ENCODE measurements at regions not wholly inside any gene's neighbourhood (a gene's known extent, or its start where the extent isn't known, plus 50 kb on each side); places are given as distances from the start of the nearest gene placed in this dataset.
"Not testable (repeated sequence)": the region's sequence is repeated elsewhere in the genome, so short reads cannot be mapped to it uniquely, and the experiment has no call there.

DNA sequence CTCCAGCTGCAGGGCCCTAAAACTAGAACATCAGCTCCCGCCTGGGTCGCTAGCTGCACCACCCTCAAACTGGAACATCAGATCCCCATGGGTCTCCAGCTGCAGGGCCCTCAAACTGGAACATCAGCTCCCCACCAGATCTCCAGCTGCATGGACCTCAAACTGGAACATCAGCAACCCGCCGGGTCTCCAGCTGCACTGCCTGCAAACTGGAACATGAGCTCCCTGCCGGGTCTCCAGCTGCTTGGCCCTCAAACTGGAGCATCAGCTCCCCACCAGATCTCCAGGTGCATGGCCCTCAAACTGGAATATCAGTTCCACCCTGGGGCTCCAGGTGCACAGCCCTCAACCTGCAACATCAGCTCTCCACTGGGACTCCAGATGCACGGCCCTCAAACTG is 82.7 kb downstream of the TFRC start:
- not testable (repeated sequence) for DNase-seq (ENCODE audit: low spot score)

DNA sequence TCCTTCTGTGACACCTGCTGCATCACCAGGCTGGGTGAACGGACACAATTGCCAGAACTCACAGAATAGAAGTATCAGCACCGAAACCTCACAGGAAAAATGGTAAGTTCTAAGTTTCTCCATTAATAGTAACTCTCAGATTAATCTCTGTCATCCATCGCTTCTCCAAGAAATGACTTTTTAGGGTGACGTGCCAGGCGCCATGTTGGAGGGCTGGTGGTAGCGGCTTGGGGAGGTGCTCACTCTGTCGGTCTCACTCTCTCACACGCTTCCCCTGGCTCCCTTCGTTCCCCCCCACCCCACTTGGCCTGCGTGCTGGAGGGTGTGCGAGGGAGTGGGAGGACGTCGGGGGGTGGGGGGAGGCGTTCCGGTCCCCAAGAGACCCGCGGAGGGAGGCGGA is 85.6 kb downstream of the TFRC start:
- DNase-seq (ENCODE audit: low spot score), result not testable (repeated sequence)

DNA sequence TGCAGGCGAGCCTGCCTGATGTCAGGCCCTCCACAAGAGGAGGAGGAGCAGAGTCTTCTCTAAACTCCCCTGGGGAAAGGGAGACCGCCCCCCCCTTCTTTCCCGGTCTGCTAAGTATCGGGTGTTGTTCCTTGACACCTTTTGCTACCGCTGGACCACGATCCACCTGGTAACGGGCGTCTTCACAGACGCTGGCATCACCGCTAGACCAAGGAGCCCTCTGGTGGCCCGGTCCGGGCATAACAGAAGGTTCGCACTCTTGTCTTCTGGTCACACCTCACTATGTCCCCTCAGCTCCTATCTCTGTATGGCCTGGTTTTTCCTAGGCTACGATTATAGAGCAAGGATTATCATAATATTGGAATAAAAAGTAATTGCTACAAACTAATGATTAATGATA is 86.0 kb upstream of the TNK2 start:
- not testable (repeated sequence) for DNase-seq (ENCODE audit: low spot score)

GRCh38 chr3:195993671-195994070 is 85.3 kb upstream of the TNK2 start:
- not testable (repeated sequence) for DNase-seq (ENCODE audit: low spot score)

- not testable (repeated sequence) for DNase-seq (ENCODE audit: low spot score)
These were observed 84.7 kb upstream of the TNK2 start for GRCh38 chr3:195992956-195993595.

DNA sequence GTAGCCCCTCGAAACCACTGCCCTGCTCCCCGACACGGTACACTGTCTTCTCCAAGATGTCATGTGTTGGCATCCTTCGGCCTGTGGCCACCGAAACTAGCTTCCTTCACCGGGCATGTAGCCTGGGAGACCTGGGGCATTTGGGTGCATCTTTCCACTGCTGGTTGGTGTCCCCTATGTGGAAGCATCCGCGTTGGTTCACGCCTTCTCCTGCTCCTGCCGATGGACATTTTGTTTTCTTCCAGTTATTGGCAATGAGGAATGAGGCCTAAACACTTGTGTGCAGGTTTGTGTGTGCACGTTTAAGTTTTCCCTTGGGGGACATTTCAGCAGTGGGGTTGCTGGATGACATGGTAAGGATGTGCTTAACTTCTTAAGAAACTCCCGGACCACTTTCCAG is 83.6 kb upstream of the TNK2 start:
- not testable (repeated sequence) for DNase-seq (ENCODE audit: low spot score)

DNA sequence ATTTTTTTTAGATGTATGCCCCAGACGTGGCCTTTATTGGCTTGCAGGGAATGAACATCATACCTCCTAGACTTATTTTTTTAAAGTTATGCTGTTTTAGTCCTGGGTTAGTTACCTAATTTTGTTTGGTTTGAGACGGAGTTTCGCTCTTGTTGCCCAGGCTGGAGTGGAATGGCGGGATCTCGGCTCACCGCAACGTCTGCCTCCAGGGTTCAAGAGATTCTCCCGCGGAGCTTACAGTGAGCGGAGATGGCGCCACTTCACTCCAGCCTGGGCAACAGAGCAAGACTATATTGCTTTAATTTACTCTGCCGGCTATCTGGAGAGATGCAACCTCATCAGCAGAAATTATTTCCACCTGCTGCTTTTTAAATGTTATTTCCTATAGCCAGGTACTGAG is 82.9 kb upstream of the TNK2 start:
- not testable (repeated sequence) for DNase-seq (ENCODE audit: low spot score)

DNA sequence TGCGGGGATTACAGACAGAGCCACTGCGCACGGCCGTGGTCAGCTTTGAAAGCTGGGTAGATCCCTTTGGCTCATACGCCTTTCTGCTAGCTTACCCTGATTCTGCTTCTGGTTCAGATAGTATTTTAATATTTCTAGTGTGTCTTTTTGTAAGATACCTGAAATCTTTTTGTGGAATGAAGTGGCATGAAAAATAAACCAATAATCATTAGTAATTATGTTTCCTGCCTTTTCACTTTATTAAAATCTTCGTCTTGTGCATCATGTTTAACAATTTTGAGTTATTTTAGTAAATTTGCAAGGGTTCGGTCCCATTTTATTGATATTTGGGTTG is 82.5 kb upstream of the TNK2 start:
- not testable (repeated sequence) for DNase-seq (ENCODE audit: low spot score)

GRCh38 chr3:195989921-195990840 is 81.8 kb upstream of the TNK2 start:
- DNase-seq (ENCODE audit: low spot score), result peak; percentile 79

- DNase-seq (ENCODE audit: low spot score), result not testable (repeated sequence)
These were observed 81.0 kb upstream of the TNK2 start for GRCh38 chr3:195989197-195989920.

GRCh38 chr3:195988764-195989163 is 80.4 kb upstream of the TNK2 start:
- DNase-seq (ENCODE audit: low spot score), result not testable (repeated sequence)

- not testable (repeated sequence) for DNase-seq (ENCODE audit: low spot score)
These were observed 78.7 kb upstream of the TNK2 start for GRCh38 chr3:195987001-195987400.

DNA sequence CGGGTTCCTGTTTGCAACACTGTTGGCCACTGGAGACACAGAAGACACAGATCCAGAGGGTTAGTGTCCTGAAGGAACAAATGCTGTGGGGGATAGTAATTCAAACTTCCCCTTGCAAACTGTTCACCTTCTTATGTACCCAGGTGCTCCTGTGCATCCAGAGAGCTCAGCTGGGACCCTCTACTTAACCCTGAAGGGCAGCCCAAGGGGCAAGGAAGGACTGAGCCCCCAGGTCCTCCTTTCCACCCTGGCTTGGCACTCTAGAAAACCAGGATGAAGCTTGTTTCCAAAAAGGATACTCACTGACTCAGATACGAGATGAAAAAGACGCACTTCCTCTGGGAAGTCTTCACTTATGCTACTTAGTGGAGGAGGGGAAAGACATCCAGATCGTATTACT is 78.2 kb upstream of the TNK2 start:
- not testable (repeated sequence) for DNase-seq (ENCODE audit: low spot score)

DNA sequence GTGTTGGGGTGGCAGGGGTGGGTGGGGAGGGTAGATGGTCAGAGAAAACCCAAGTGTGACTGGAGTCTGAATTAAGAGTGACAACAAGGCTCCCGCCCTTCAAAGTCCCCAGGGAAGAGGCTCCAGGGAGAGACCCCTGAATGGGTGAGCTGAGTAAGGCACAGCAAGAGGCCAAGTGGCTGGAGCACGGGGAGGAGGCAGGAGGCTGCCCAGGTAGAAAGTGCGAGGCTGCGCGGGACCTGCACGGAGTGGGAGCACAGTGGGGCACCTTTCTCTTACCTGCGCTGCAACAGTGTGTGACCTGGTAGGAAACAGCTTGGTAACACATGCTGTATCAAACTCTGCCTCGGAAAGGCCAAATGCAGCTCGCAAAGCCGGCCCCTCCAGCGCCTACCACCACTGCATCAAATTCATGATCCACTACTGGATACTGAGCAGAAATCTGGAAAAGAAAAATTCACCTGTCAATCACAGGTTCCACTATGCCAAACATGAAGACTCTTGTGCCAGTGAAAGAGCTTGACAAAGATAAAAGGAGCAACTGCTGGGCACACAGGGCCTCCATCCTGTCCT is 77.1 kb upstream of the TNK2 start:
- not testable (repeated sequence) for DNase-seq (ENCODE audit: low spot score)

DNA sequence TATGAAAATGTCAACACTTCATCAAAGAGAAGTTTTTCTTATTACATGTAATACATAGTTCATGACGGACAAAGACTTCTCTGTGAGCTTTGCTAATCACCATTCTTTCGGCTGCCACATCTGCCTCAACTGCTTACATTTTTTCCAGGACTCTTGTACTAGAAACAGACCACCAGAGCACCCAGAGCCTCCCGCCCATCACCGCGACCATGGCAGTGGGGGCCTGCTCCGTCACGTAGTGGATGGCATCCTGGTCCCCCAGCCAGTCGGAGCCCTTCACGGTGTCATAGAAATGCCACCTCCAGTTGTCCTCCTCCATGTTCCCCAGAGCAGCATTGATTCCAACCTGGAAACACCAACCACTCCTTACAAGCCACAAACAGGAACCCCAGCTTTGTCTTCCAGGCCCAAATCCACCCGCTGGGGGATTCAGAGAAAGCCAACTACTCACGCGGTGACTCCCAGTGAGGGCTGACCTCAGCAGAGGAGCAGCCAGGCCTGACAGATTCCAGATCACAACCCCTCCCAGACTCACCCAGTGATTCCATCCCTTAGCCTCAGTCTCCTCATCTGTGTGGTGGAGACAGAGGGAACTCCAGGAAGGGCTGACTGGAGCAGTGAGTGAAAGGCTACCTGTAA is 76.2 kb upstream of the TNK2 start:
- DNase-seq (ENCODE audit: low spot score), result not testable (repeated sequence)

DNA sequence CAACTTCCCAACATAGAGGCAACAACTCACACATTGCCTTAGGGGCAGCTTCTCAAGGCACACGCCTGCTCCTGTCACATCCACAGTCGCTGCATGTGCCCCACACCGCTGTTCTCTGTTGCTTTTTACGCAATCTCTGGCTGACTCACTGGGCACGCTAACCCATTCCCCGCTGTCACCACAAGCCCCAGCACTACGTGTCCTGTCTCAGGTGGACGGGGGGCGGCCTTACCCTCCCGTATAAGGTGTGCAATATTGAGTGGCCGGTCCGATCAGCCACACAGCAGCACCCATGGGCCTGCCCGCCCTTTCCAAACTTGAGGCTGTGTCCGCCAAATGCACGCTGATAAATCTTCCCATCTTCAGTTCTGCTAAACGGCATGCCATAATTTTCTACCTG is 75.5 kb upstream of the TNK2 start:
- DNase-seq (ENCODE audit: low spot score), result not testable (repeated sequence)

- DNase-seq (ENCODE audit: low spot score), result not testable (repeated sequence)
These were observed 74.4 kb upstream of the TNK2 start for GRCh38 chr3:195982754-195983153.

- DNase-seq (ENCODE audit: low spot score), result not testable (repeated sequence)
These were observed 73.4 kb upstream of the TNK2 start for GRCh38 chr3:195981778-195982177.

DNA sequence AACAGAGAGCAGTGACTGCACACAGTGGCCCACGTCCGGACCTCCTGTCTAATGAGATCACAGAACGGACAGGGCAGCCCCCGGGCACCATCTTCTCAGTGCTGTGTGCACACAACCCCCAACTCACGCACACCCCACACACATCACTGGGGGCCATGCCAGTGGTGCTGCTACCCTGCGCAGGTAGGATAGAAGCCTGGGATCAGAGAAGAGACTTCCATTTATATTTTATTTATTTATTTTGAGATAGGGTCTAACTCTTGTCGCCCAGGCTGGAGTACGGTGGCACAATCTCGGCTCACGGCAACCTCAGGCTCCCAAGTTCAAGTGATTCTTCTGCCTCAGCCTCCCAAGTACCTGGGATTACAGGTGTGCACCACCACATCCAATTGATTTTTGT is 71.5 kb upstream of the TNK2 start:
- DNase-seq (ENCODE audit: low spot score), result not testable (repeated sequence)

DNA sequence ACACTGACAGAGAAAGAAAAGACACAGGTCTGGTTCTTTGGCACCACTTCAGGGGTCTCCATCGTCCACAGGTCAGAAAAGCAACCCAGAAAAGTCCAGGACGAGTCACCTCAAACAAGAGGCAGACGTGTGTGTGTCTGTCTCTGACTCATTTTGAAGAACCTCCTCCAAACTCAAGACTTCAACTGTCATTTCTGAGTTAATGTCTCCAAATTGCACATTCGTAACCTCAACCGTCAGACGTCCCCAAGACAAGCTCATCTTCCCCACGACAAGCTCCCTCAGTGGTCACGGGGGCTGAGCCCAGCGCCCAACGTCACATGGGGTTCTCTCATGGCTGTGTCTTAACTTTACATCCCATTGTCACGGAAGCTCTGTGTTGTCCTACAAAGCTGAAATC is 70.2 kb upstream of the TNK2 start:
- not testable (repeated sequence) for DNase-seq (ENCODE audit: low spot score)

DNA sequence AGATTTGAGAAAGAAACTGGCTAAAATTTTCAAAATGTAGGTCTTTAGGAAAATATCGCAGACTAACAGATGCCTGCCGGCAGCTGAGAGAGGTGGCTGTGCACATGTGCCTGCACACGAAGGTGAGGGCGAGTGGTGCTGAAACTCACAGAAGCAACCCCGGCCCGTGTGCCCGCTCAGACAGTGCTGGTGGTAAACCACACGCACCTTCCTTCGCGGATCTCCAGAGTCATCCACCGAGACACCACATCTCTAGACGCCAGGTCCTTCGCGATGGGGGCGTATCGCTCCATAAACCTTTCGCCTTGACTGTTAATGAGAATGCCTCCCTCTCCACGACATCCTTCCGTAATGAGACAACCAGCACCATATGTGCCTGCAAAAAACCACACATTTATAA is 68.5 kb upstream of the TNK2 start:
- DNase-seq (ENCODE audit: low spot score), result not testable (repeated sequence)

GRCh38 chr3:195974281-195974680 is 65.9 kb upstream of the TNK2 start:
- not testable (repeated sequence) for DNase-seq (ENCODE audit: low spot score)

All from pons (tissue), 1 donor.